Mesothelial cell of epicardium (in vitro differentiated cells): ENCODE measurements at regions not wholly inside any gene's neighbourhood (a gene's known extent, or its start where the extent isn't known, plus 50 kb on each side); places are given as distances from the start of the nearest gene placed in this dataset.
"Not testable (repeated sequence)": the region's sequence is repeated elsewhere in the genome, so short reads cannot be mapped to it uniquely, and the experiment has no call there.

Source experiments
- DNase-seq, 2 experiments: peaks; one replicate each; pipeline ENCODE4 v3.0.0; 2021; ENCODE audit warnings: low spot score in 2 of 2; ENCODE audit not compliant: unreplicated experiment in 2 of 2
- H3K27ac Mint-ChIP-seq: 2 replicates; pipeline ENCODE4 v1.8.0; 2021; ENCODE audit warnings: mixed read lengths
- H3K27me3 Mint-ChIP-seq: 2 replicates; pipeline ENCODE4 v1.8.0; 2021; ENCODE audit warnings: low read depth, mixed read lengths
- H3K36me3 Mint-ChIP-seq: 2 replicates; pipeline ENCODE4 v1.8.0; 2021; ENCODE audit warnings: mixed read lengths
- H3K4me1 Mint-ChIP-seq: 2 replicates; pipeline ENCODE4 v1.8.0; 2021; ENCODE audit warnings: mixed read lengths
- H3K4me3 Mint-ChIP-seq: 2 replicates; pipeline ENCODE4 v1.8.0; 2021; ENCODE audit warnings: mild to moderate bottlenecking, moderate library complexity, mixed read lengths
- H3K9me3 Mint-ChIP-seq: 2 replicates; pipeline ENCODE4 v1.8.0; 2021; ENCODE audit warnings: mixed read lengths
- TF ChIP-seq, protein P1 (sequence below): fragments of 200-600 bp; sonication (generic); IDR thresholded peaks from one replicate; pipeline ENCODE4 v1.5.0; 2021; ENCODE audit warnings: antibody characterized with exemption; ENCODE audit not compliant: unreplicated experiment

DNA sequence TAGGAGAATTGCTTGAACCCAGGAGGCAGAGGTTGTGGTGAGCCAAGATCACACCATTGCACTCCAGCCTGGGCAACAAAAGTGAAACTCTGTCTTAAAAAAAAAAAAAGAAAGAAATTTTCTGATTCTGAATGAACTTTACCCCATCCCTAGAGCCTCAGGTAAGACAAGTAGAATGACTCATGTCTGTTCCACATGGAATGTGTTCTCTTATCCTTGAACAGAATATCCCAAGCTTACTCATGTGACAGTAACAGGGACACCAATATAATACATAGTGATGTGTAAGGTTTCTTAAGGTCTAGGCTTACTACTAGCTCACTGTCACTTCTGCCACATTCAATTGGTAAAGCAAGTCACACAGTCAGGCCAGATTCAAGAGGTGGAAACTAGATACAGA, 219.6 kb upstream of the BTBD3 start:
- DNase-seq = no peak
- TF ChIP-seq, protein P1, sequence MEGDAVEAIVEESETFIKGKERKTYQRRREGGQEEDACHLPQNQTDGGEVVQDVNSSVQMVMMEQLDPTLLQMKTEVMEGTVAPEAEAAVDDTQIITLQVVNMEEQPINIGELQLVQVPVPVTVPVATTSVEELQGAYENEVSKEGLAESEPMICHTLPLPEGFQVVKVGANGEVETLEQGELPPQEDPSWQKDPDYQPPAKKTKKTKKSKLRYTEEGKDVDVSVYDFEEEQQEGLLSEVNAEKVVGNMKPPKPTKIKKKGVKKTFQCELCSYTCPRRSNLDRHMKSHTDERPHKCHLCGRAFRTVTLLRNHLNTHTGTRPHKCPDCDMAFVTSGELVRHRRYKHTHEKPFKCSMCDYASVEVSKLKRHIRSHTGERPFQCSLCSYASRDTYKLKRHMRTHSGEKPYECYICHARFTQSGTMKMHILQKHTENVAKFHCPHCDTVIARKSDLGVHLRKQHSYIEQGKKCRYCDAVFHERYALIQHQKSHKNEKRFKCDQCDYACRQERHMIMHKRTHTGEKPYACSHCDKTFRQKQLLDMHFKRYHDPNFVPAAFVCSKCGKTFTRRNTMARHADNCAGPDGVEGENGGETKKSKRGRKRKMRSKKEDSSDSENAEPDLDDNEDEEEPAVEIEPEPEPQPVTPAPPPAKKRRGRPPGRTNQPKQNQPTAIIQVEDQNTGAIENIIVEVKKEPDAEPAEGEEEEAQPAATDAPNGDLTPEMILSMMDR = no peak
- Mint-ChIP-seq H3K36me3 (no peaks in the 10 kb centered on the region), H3K9me3 (peaks cover 6% of the 10 kb centered on the region), H3K27ac (no peak overlapping the region), H3K4me3 (no peak overlapping the region), H3K27me3 (no peaks in the 10 kb centered on the region), H3K4me1 (peaks cover 16% of the 10 kb centered on the region)

- Mint-ChIP-seq H3K4me3 (no peak overlapping the region), H3K36me3 (peaks cover 3% of the 10 kb centered on the region), H3K27ac (no peak overlapping the region), H3K27me3 (no peaks in the 10 kb centered on the region), H3K4me1 (peaks cover 13% of the 10 kb centered on the region), H3K9me3 (peaks cover 9% of the 10 kb centered on the region)
- DNase-seq = no peak
- TF ChIP-seq, protein P1 = no peak
These were observed 216.9 kb upstream of the BTBD3 start for GRCh38 chr20:11700831-11701230.

DNA sequence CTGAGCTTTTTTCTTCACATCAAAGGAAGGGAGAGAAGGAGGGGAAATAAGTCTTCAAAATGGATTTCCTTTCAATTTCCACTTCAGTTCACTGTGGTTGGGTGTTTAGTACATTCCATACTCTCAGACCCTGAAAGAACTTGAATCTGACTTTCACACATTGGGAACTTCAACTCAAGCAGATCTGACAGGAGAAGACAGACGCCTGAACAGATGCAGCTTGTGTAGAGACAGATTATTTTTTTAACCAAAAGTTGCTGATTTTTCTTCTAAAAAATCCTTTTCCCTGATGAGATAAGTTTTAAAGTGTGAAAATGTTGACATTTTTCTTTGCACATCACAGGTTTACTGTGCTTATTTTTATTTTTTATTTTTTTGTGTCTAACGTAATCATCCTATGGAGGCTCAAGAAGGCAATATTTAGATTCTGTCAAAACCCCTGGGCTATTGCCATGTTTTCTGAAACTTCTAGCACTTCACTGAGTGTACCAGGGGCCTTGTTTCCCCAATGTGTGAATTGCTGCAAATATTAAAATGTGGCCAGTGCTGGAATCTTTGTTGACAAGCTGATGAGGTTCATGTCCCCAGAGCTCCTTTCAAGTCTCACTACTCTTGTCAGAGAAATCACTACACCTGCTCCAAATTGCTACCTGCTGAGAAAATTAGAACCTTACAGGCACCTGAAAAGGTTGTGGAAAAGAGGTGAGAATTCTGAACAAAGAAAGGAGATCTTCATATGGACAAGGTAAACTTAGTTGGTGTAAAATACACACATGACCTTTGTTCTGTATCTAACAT, 214.8 kb upstream of the BTBD3 start:
- no peaks in the 10 kb centered on the region for H3K27me3 Mint-ChIP-seq
- H3K27ac Mint-ChIP-seq = no peak overlapping the region
- H3K4me1 Mint-ChIP-seq = peaks cover 4% of the 10 kb centered on the region
- H3K36me3 Mint-ChIP-seq = peaks cover 3% of the 10 kb centered on the region
- TF ChIP-seq, protein P1 = no peak
- peaks cover 22% of the 10 kb centered on the region for H3K9me3 Mint-ChIP-seq
- no peak overlapping the region for H3K4me3 Mint-ChIP-seq
- DNase-seq = no peak

GRCh38 chr20:11705512-11705911, 212.2 kb upstream of the BTBD3 start:
- TF ChIP-seq, protein P1 = no peak
- Mint-ChIP-seq H3K9me3 (peaks cover 34% of the 10 kb centered on the region), H3K4me3 (no peak overlapping the region), H3K27me3 (no peaks in the 10 kb centered on the region), H3K4me1 (no peaks in the 10 kb centered on the region), H3K27ac (no peak overlapping the region), H3K36me3 (peaks cover 7% of the 10 kb centered on the region)
- no peak for DNase-seq

DNA sequence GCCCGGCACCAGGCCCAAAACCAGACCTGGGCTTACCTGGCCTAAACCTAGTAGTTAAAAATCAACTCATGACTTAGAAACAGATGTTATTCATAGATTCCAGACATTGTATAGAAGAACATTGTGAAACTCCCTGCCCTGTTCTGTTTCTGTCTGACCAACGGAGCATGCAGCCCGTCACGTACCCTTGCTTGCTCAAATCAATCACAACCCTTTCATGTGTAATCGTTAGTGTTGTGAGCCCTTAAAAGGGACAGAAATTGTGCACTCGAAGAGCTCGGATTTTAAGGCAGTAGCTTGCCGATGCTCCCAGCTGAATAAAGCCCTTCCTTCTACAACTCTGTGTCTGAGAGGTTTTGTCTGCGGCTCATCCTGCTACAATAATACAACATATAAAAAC, 209.5 kb upstream of the BTBD3 start:
- not testable (repeated sequence) for H3K4me1 Mint-ChIP-seq
- H3K9me3 Mint-ChIP-seq = peaks cover 39% of the 10 kb centered on the region

GRCh38 chr20:11711214-11711613, 206.5 kb upstream of the BTBD3 start:
- no peak for DNase-seq
- Mint-ChIP-seq H3K36me3 (peaks cover 4% of the 10 kb centered on the region), H3K4me1 (peaks cover 6% of the 10 kb centered on the region), H3K27me3 (no peaks in the 10 kb centered on the region), H3K4me3 (no peak overlapping the region), H3K9me3 (peaks cover 30% of the 10 kb centered on the region), H3K27ac (no peak overlapping the region)
- TF ChIP-seq, protein P1 = no peak

More for the DNA sequence above, 209.5 kb upstream of the BTBD3 start:
- H3K36me3 Mint-ChIP-seq, H3K27me3 Mint-ChIP-seq, H3K4me3 Mint-ChIP-seq, DNase-seq, H3K27ac Mint-ChIP-seq: not testable (repeated sequence)
